NCI-H82 (cell line): ENCODE measurements at regions not wholly inside any gene's neighbourhood (a gene's known extent, or its start where the extent isn't known, plus 50 kb on each side); places are given as distances from the start of the nearest gene placed in this dataset.

Source experiments
- DNase-seq: peaks from one replicate; lab custom pipeline; 2025; lab: John Stamatoyannopoulos, UW

DNA sequence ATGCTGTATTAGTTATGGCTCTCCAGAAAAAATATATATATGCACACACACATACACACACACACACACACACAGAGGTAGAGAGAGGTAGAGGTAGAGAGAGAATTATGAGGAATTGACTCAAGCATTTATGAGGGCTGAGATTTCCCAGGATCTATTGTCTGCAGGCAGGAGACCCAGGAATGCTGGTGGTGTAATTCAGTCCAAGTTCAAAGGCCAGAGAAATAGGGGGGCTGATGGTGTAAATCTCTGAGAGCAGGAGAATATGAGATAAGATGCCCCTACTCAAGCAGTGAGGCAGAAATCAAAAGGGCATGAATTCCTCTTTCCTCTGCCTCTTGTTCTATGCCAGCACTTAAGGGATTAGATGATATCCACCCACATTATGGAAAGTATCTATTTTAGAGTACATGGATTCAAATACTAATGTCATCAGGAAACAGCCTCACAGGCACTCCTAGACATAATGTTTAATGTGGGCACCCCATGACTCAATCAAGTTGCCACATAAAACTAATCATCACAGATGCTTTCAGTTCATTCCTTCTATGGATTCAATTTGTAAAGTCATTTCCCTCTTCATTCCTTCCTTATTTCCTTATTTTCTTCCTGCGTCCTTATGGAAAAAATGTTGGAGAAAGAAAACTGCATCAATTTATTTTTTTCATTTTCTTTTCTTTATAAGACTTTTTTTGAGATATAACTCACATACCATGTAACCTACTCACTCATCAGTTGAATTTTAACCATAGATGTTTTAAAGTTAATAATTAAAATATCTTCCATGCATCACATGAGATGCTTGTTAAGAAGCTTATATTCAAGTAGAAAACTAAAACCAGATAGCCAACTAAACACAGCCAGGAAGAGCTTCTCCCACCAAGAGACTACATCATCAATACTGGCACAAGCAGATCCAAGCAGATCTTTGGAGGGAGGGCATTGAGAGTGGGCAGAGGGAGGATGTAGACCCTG lies 406.2 kb downstream of the MBD2 start:
- DNase-seq: no peak

DNA sequence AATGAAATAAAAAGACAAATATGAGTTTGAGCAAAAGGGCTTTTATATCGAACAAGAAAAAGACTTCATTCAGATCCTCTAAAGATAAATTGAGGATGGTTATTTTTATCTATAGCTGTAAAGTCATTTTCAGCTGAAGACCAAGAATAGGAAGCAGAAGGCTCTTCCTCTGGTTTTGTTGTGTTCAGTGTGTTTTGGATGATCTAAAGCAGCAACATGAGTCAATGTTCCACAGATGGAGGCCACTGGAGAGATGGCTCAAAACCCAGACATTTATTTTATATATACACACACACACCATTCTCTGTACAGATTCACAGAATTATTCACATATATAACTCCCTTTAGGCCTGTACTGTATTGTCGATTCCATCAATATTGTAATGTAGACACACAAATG lies 424.3 kb downstream of the MBD2 start:
- no peak for DNase-seq

DNA sequence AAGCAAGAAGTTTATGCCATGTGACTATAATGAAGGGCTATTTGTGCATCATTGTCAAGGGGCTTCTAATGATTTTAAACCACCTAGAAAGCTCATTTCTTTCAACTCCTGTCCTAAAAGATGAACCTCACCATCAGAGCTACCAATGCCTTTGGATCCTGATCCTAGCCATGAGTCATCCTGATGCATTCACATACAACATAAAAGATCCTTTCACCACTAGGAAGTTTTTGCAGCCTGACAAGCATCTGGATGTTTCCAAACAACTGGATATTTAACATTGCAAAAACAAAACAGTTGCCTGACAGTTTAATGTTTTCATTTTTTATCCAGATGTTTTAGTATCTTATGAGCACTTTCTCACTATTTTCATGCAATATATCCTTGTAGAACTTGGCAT lies 425.3 kb downstream of the MBD2 start:
- DNase-seq: no peak

DNA sequence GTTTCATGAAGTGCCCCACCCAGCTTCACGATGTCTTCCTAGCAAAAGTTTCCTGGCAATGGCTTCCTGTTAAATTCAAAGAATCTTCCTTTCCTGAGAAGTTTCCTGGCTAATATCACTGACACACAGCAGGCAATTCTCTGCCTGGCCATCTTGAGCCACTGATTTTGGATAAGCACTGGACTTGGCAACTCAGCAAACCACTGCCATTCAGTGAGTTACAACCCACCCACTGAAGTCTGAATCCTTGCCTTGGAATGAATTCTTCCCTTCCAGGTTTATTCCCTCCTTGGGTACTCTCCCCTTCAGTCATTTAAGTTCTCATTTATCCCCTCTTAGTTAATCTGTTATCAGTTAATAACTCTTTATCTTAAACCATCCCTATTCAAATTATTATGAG lies 426.0 kb downstream of the MBD2 start:
- no peak for DNase-seq

DNA sequence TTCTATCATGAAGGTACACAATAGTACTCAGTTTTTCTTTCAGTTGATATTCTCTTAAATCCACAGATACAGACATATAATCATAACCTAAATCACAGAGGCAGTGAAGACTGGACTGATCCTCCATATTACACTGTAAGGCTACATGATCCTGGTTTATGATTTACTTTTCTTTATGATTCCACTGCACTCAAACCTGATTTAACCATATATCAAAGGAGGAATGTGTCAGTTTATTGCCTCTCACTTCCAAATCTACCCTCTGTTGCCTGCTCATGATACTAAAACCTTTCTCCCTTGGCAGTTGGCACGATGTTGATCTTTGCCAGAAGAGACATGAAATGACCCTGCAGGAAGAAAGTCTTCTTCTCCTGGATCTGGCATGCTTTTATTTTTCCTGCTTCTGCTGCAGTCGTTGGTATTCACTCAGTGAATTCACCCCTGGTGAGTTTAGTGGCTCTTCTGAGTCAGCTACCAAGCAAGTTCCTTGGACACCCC lies 426.4 kb downstream of the MBD2 start:
- no peak for DNase-seq

DNA sequence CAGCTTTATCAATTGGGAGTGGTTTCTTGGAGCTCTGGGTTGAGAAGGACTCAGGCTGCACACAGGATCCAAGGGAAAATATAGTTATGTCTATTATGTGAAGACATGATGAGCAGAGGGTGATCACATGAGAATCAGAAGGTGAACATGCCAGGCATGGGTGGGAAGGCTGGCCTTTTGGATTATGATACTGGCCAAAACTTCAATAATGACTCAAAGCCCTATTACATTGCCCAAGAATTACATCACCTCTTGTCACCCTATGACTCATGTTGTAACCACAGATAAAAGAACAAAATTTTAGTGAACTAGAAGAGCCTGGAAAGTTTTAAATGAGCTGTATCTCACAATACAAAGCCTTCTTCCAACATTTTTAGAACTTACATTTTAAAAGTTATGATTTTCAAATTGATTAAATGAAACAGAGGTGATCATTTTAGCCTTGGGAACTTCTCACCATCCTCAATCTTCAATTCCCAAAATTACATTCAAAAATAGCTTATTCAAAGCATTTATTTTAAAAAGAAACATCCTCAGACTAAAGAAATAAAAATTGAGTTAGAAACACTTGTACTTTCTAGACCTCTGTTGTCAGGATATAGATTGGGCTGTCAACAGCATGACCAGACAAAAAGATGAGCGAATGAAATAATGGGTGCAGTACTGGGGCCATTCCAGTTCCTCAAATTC lies 428.3 kb downstream of the MBD2 start:
- no peak for DNase-seq

DNA sequence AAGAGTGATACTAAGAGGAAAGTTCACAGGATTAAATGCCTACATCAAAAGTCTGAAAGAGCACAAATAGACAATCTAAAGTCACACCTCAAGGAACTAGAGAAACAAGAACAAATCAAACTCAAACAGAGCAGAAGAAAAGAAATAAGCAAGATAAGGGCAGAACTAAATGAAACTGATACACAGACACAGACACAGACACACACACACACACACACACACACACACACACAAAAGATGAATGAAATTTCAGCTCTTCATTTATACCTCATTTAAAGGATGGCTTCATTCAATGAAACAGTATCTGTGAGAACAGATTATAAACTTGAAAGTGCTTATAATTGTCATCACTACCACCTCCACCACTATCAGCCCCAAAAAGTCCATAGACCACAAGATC lies 428.9 kb downstream of the MBD2 start:
- DNase-seq: no peak

DNA sequence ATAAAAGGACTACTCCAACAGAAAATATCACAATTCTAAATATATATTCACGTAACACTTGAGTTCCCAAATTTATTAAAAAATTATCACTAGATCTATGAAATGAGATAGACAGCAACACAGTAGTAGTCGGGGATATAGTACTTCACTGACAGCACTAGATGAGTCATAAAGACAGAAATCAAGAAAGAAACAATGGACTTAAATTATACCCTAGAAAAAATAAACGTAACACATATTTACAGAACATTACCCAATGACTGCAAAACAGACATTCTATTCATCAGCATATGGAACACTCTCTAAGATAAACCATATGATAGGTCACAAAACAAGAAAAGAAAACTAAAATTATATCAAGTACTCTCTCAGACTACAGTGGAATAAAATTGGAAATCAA lies 429.4 kb downstream of the MBD2 start:
- DNase-seq: no peak

DNA sequence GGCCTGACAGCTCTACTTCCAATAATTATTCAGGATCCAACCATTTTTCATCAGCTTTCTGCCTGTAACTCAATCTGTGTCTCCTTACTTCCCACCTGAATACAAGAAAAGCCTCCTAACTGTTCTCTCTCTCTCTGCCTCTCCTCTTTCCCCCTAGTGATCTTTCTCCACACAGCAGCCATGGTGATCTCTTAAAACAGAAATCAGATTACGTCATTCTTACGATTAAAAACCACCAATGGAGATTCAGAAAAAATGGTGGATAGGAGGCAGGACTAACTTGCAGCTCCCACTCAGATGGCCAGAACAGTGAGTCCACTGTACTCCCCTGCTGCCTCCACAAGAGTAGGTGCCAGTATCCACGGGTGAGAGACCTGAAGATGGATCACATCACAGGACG lies 431.7 kb downstream of the MBD2 start:
- no peak for DNase-seq

DNA sequence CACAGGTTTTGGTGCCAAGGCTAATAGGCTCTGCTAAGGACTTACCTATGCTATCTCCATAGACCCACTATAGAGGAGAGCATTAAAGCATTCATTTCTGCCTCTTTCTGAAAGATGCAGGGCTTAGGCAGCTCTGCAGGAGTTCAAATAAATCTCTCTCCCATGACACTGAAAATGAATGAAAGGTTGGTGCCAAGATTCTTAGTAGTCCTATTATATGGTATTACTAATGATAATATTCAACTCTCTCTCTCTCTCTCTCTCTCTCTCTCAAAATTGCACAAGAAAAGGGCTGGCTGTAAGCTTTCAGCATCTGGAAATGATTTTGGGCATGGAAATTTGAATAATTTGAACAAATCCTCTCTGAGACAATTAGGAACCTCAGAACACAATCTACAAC lies 433.7 kb downstream of the MBD2 start:
- DNase-seq: no peak

DNA sequence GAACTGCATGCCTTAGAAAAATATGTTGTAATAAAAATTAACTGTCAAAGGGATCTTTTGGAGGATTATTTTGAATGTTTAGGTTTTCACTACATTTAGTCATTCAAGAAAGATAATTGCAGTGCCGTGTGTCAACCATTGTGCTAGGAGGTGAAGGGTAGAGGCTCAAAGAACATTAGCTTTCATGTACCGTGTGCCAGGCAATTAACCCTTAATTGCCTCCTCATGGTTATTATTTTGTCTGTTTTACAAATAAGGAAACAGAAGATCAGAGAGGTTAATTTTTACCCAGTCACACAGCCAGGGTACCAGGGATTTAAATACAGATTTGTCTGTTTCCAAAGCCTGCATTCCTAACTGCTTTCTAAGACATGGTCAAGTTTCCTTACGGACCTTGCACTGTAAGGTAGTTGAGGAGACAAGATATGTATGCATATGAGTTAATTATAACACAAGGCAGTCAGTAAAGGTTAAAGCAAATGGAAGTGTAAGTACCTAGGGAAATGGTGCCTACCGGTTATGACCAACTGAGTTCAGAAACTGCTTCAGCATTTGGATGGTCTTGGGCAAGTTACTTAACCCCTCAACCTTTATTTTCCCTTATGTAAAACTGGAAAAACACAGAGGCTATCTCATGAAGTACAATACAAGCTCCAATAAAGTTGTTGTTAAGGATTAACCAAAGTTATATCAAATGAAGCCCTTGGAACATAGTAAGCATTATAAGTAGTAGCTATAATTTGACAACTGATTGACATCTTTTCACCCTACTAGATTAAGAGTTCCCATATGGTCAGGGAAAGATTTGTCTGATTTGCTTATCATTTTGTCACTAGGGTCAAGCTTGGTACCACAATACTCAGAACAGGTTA lies 434.9 kb downstream of the MBD2 start:
- no peak for DNase-seq

DNA sequence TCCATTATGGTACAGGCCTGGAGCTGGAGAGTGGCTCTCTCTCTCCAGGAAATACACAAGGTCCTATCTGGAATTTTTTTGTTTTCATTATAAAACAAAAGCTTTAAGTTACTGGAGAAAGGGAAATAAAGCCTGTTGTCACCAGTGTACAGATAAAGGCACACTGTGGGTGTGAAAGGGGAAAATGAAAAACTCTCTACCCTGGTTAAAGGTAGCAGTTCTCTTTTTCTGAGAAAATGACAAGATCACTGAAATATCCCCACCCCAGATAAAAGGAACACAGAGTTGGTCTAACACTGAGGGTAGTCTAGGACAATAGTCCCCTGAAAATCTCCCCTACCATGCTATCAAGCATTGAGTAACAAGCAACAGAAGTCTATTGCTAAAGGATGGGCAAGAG lies 438.7 kb downstream of the MBD2 start:
- no peak for DNase-seq

DNA sequence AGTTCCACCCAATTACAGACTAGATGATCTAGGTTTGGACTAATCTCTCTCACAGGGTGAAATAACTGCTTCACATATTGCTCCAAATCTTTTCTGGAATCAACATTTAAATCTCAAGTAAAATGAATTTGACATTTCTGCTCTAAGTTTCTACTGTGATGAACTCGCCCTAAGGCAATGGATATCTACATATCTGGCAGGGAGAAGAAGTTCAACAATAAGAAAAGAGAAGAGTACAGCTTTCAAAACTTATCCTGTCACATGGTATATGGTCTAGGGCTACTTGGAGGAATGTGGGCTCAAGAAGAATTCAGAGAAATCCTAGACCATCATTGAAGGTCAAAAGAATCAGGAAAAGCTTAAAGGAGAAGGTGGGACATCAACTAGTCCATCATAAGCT lies 440.2 kb downstream of the MBD2 start:
- no peak for DNase-seq

DNA sequence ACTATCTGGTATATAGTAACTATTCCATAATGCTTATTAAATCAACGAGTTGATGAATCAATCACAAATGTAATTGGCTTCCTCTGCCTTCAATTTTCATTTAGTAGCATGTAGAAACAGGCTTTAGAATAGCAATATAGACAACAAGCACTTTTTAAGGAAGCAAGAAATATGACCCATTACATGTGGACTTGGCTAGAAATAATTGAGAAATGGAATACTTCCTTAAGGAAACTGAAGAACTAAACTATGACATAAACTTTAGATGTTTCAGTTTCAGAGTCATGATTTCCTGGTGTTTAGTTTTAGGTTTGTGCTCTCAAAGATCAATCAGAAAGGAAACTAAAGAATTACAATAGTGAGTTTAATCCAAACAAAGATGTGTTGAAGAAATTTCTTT lies 443.8 kb downstream of the MBD2 start:
- DNase-seq: no peak

DNA sequence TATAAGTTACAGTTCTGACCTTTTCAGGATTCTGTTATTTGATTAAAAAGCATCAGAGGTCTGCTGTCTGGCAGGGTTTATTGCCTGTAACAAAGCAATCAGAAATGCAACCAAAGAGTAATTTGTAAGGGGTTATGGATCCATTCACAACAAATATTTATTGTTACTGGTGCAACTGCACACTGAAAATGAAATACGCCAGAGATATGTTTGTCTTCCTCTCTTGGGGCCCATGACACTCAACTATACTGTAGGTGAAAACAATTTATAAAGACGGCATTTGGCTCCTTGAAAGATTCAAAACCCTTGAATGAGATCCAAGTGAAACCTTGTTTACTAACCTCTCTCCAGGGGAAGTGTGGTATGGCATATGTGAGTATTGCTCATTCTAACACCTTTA lies 452.2 kb downstream of the MBD2 start:
- no peak for DNase-seq

DNA sequence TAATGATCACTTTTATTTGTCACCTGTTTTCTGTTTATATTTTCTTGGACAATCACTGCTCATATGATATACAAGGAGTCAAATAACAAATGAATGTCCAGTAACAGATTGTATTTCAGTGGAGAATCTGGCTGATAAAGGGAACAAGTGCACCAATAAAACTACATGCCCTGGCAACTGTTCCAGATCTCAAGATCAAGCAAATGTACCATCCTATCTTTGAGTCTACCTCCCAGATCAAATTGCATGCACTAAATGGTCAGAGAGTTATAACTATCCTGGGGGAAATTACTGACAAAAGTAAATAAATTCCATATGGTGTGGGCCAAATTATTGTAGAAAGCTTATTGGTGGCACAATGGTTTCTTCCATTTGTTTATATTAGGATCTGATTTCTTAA lies 452.8 kb downstream of the MBD2 start:
- DNase-seq: no peak

DNA sequence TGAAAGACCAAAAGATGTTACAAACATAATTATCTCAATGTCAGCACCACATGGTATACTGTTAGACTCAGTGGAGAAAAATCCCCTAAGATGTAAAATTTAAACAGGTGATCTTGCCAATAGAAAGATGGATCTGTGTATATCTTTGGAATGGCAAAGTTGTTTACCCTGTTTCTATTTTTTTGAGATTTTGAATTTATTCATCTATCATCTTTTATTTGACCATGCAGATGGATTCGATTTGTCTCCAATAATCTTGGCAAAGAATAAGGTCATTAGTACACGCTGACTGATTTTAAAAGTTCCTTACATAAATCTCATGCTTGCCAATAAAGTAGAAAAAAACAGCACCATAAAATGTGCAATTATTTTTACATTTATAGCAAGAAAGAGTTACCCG lies 459.3 kb downstream of the MBD2 start:
- DNase-seq: no peak

DNA sequence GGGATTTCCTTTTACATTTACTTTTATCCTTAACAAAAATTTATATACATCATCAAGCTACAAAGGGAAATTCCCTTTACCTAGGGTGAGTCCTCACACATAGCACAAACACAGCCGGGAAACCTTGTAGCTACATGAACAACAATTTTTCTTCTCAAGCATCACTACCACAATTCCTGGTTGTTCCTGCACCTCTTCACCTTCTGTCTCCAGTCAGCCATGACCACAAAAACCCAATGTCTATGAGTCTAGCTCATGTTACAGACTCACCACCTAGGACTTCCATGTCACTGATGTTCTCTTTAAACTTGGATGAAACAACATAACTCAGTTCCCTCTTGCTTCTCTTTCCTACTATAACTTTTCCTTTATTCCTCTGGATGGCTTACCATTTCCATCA lies 460.4 kb downstream of the MBD2 start:
- no peak for DNase-seq

DNA sequence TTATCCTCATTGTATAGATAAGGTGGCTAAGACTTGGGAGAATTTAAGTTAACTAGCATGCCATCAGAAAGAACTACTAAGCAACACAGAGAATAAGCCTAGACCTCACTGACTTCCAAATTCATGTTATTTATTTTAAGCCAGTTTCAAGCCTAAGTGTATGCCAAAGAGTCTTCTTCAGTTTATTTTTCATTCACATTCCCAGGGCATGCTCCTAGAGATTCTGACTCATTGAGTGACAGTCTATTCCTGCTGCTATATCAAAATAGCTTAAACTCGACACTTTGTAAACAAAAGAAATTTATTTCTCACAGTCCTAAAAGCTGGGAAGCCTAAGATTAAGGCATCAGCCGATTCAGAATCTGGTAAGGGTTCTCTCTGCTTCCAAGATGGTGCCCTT lies 467.1 kb downstream of the MBD2 start:
- no peak for DNase-seq

DNA sequence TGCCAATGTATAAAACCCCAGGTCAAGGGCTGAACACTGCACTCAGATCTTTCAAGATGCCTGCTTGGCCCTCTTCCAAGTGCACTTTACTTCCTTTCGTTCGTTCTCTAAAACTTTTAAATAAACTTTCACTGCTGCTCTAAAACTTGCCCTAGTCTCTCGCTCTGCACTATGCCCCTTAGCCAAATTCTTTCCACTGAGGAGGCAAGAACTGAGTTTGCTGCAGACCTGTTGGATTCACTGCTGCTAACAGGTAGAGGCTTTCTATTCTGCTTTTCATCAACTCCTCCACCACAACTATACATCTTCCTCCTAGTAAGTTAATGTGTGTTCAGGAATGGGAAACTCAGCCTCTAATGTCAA lies 467.9 kb downstream of the MBD2 start:
- no peak for DNase-seq

DNA sequence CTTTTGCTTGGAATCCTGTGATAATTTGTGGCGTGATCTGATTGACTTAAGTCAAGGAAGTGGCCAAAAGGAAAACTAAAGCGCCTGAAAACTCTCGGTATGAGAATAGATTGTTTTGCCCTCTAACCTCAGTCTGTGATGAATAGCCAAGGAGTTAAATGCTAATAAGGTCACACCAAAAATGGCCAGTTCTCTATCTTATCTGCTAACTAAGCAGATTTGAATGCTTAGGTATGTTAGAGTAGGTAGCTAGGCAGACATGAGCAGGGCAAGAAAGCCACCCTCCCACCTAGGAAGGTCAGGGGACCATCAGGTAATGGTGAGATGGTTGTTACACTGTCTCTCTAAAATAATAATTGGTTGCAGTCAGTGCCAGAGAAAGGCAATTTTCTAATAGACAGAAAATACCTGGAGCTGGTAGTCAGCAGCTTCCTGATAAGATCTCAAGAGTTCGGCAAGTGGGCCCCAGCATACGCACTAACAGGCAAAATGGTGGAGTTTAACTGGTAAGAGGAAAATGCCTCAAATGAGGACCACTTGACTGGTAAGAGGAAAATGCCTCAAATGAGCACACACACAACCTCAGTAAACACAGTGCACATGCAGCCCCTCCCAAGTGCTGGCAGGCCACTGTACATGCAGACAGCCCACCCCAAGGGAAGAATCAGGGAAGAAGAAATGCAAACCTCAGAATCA lies 468.4 kb downstream of the MBD2 start:
- no peak for DNase-seq

DNA sequence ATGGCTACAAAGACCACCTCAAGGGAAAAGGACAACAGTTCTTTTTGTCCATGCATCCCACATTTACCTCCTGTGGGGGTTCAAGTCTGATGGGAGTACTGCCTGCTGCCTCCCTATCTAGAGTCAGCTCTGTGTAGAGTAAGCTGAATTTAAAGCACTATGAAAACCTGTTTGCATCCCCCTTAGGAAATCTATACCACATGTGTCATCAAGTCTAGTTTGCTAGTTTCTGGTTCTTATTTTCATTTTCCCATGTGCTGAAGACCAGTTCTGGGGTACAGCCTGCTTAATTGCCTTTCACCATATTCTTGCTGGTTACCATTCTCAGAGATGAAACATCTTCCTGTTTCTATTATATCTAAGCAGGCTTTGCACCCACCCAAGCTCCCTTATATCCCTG lies 470.3 kb downstream of the MBD2 start:
- DNase-seq: no peak
